ENCODE measurements at regions not wholly inside any gene's neighbourhood (a gene's known extent, or its start where the extent isn't known, plus 50 kb on each side); places are given as distances from the start of the nearest gene placed in this dataset.

- in situ Hi-C loops (cut with MboI; ENCODE audit: low sequenced_read_pairs) = loop anchor here (25.0 kb wide), 1 partner anchor 504 kb away; the partner anchor contains the start of gene MRGPRX2
Measured at GRCh38 chr11:19566583-19567379, 145.9 kb upstream of the NAV2 start.

GRCh38 chr11:19565639-19566038 is 147.0 kb upstream of the NAV2 start:
- in situ Hi-C loops (cut with MboI; ENCODE audit: low sequenced_read_pairs) = loop anchor here (25.0 kb wide), 1 partner anchor 503 kb away; the partner anchor contains the start of gene MRGPRX2

- in situ Hi-C loops (cut with MboI; ENCODE audit: low sequenced_read_pairs) = loop anchor here (25.0 kb wide), 1 partner anchor 500 kb away; the partner anchor contains the start of gene MRGPRX2
Measured at GRCh38 chr11:19562156-19562555, 150.5 kb upstream of the NAV2 start.

- in situ Hi-C loops (cut with MboI; ENCODE audit: low sequenced_read_pairs) = loop anchor here (25.0 kb wide), 1 partner anchor 499 kb away; the partner anchor contains the start of gene MRGPRX2
Measured at GRCh38 chr11:19561011-19561410, 151.6 kb upstream of the NAV2 start.

GRCh38 chr11:19560156-19560555 is 152.5 kb upstream of the NAV2 start:
- in situ Hi-C loops (cut with MboI; ENCODE audit: low sequenced_read_pairs) = loop anchor here (25.0 kb wide), 1 partner anchor 498 kb away; the partner anchor contains the start of gene MRGPRX2

- in situ Hi-C loops (cut with MboI; ENCODE audit: low sequenced_read_pairs) = loop anchor here (25.0 kb wide), 1 partner anchor 497 kb away; the partner anchor contains the start of gene MRGPRX2
Measured at GRCh38 chr11:19559746-19560145, 152.9 kb upstream of the NAV2 start.

- in situ Hi-C loops (cut with MboI; ENCODE audit: low sequenced_read_pairs) = loop anchor here (25.0 kb wide), 1 partner anchor 496 kb away; the partner anchor contains the start of gene MRGPRX2
Measured at GRCh38 chr11:19558189-19558986, 154.2 kb upstream of the NAV2 start.

- in situ Hi-C loops (cut with MboI; ENCODE audit: low sequenced_read_pairs) = loop anchor here (25.0 kb wide), 1 partner anchor 495 kb away; the partner anchor contains the start of gene MRGPRX2
Measured at GRCh38 chr11:19557720-19558140, 154.9 kb upstream of the NAV2 start.

- in situ Hi-C loops (cut with MboI; ENCODE audit: low sequenced_read_pairs) = loop anchor here (25.0 kb wide), 1 partner anchor 495 kb away; the partner anchor contains the start of gene MRGPRX2
Measured at GRCh38 chr11:19557185-19557584, 155.5 kb upstream of the NAV2 start.

GRCh38 chr11:19555266-19555665 is 157.4 kb upstream of the NAV2 start:
- in situ Hi-C loops (cut with MboI; ENCODE audit: low sequenced_read_pairs) = loop anchor here (25.0 kb wide), 1 partner anchor 493 kb away; the partner anchor contains the start of gene MRGPRX2

GRCh38 chr11:19553683-19554333 is 158.8 kb upstream of the NAV2 start:
- in situ Hi-C loops (cut with MboI; ENCODE audit: low sequenced_read_pairs) = loop anchor here (25.0 kb wide), 1 partner anchor 492 kb away; the partner anchor contains the start of gene MRGPRX2

GRCh38 chr11:19552656-19553260 is 159.9 kb upstream of the NAV2 start:
- in situ Hi-C loops (cut with MboI; ENCODE audit: low sequenced_read_pairs) = loop anchor here (25.0 kb wide), 1 partner anchor 490 kb away; the partner anchor contains the start of gene MRGPRX2

GRCh38 chr11:19552161-19552560 is 160.5 kb upstream of the NAV2 start:
- in situ Hi-C loops (cut with MboI; ENCODE audit: low sequenced_read_pairs) = loop anchor here (25.0 kb wide), 1 partner anchor 490 kb away; the partner anchor contains the start of gene MRGPRX2

GRCh38 chr11:19551457-19551856 is 161.2 kb upstream of the NAV2 start:
- in situ Hi-C loops (cut with MboI; ENCODE audit: low sequenced_read_pairs) = loop anchor here (25.0 kb wide), 1 partner anchor 489 kb away; the partner anchor contains the start of gene MRGPRX2

GRCh38 chr11:19547044-19547443 is 165.6 kb upstream of the NAV2 start:
- in situ Hi-C loops (cut with MboI; ENCODE audit: low sequenced_read_pairs) = no loop called here

- in situ Hi-C loops (cut with MboI; ENCODE audit: low sequenced_read_pairs) = no loop called here
Measured at GRCh38 chr11:19546325-19546724, 166.3 kb upstream of the NAV2 start.

- in situ Hi-C loops (cut with MboI; ENCODE audit: low sequenced_read_pairs) = no loop called here
Measured at GRCh38 chr11:19541521-19542049, 171.1 kb upstream of the NAV2 start.

- in situ Hi-C loops (cut with MboI; ENCODE audit: low sequenced_read_pairs) = no loop called here
Measured at GRCh38 chr11:19539861-19540260, 172.8 kb upstream of the NAV2 start.

GRCh38 chr11:19537803-19538453 is 174.7 kb upstream of the NAV2 start:
- in situ Hi-C loops (cut with MboI; ENCODE audit: low sequenced_read_pairs) = no loop called here

Data from HL-60/S4 treated with retinoic acid at 250 ng/mL for 4 days and 3 days (cell line).